Kidney (tissue), 13 donors: ENCODE measurements at regions not wholly inside any gene's neighbourhood (a gene's known extent, or its start where the extent isn't known, plus 50 kb on each side); places are given as distances from the start of the nearest gene placed in this dataset.
"Not testable (repeated sequence)": the region's sequence is repeated elsewhere in the genome, so short reads cannot be mapped to it uniquely, and the experiment has no call there.

Experiments used
- DNase-seq, 5 donors: peaks; one replicate each; pipeline ENCODE4 v3.0.0-alpha.2; 2013 to 2020
- FAIRE-seq: peaks from 2 replicates; lab custom pipeline; 2012; peaks lifted over from hg19 to GRCh38; lab: Jason Lieb, UNC
- H3K27ac ChIP-seq, 2 donors: one replicate each; pipeline ENCODE4 v1.7.0; 2013; ENCODE audit warnings: low read depth in 2 of 2, low read length in 2 of 2, inconsistent platforms in 1 of 2
- H3K27me3 ChIP-seq: one replicate; pipeline ENCODE4 v1.7.1; 2013; ENCODE audit warnings: low read length, inconsistent platforms; ENCODE audit not compliant: control insufficient read depth, insufficient read depth
- H3K36me3 ChIP-seq, 3 donors: one replicate each; pipeline versions ENCODE4 v1.7.0 to v1.7.1; 2013; ENCODE audit warnings: low read length in 3 of 3, control low read depth in 1 of 3, inconsistent platforms in 1 of 3; ENCODE audit not compliant: insufficient read depth in 3 of 3, control insufficient read depth in 2 of 3
- H3K4me1 ChIP-seq, 3 donors: one replicate each; pipeline versions ENCODE4 v1.7.0 to v1.7.1; 2013; ENCODE audit warnings: low read length in 3 of 3, inconsistent platforms in 1 of 3, low read depth in 1 of 3; ENCODE audit not compliant: control insufficient read depth in 2 of 3, insufficient read depth in 2 of 3
- H3K4me3 ChIP-seq, 3 donors: one replicate each; pipeline versions ENCODE4 v1.7.0 to v1.8.1; 2013; ENCODE audit warnings: low read length in 3 of 3, control low read depth in 1 of 3, inconsistent platforms in 1 of 3
- H3K9ac ChIP-seq, 3 donors: one replicate each; pipeline versions ENCODE4 v1.7.0 to v1.7.1; 2013; ENCODE audit warnings: low read length in 3 of 3, control low read depth in 1 of 3, inconsistent platforms in 1 of 3
- H3K9me3 ChIP-seq, 3 donors: one replicate each; pipeline versions ENCODE4 v1.7.0 to v1.7.1; 2013; ENCODE audit warnings: low read length in 3 of 3, control low read depth in 1 of 3, inconsistent platforms in 1 of 3; ENCODE audit not compliant: control insufficient read depth in 2 of 3, insufficient read depth in 1 of 3
- CTCF ChIP-seq: IDR thresholded peaks from 3 replicates; pipeline ENCODE4 v1.5.1; 2012; ENCODE audit warnings: mild to moderate bottlenecking, moderate library complexity, borderline replicate concordance; ENCODE audit not compliant: insufficient read depth; ENCODE audit errors: extremely low read depth
- intact Hi-C: fragments of 100-400 bp; cut with DNase I; formaldehyde crosslinking; loops from one replicate; pipeline ENCODE4 v1.11.1; 2022
- donor health status: control.
- donor health status: control.
- donor health status: control.
- donor health status: control.
- donor health status: control.
- donor health status: DM: yes; HTN: yes; CAD: no.
- donor health status: Normal renal cell carcinoma (clear cell type).

GRCh38 chr2:75998451-75998850 is 287.7 kb upstream of the GCFC2 start:
- no peak overlapping the region for H3K9ac ChIP-seq
- TF ChIP-seq CTCF = no peak
- H3K27ac ChIP-seq = no peak overlapping the region
- H3K36me3 ChIP-seq = no peaks in the 10 kb centered on the region
- no peaks in the 10 kb centered on the region for H3K4me1 ChIP-seq
- DNase-seq = no peak
- peaks cover 0 to 9% (median 2%) of the 10 kb centered on the region in 3 donors for H3K9me3 ChIP-seq
- H3K27me3 ChIP-seq = no peaks in the 10 kb centered on the region
- intact Hi-C loops = no loop called here
- no peak overlapping the region for H3K4me3 ChIP-seq
- FAIRE-seq = no peak

GRCh38 chr2:75994759-75995158 is 284.0 kb upstream of the GCFC2 start:
- peaks cover 0 to 10% (median 4%) of the 10 kb centered on the region in 3 donors for H3K9me3 ChIP-seq
- FAIRE-seq = no peak
- H3K27ac ChIP-seq = no peak overlapping the region
- no peaks in the 10 kb centered on the region for H3K4me1 ChIP-seq
- no peak for TF ChIP-seq CTCF
- H3K27me3 ChIP-seq = no peaks in the 10 kb centered on the region
- H3K9ac ChIP-seq = no peak overlapping the region
- no peak overlapping the region for H3K4me3 ChIP-seq
- DNase-seq = no peak
- intact Hi-C loops = no loop called here
- no peaks in the 10 kb centered on the region for H3K36me3 ChIP-seq

GRCh38 chr2:75988622-75989021 is 277.9 kb upstream of the GCFC2 start:
- H3K4me3 ChIP-seq, H3K4me1 ChIP-seq, H3K27ac ChIP-seq, H3K36me3 ChIP-seq, intact Hi-C loops, H3K9ac ChIP-seq, H3K27me3 ChIP-seq, H3K9me3 ChIP-seq, FAIRE-seq, DNase-seq: not testable (repeated sequence)

- no peak overlapping the region for H3K27ac ChIP-seq
- no peak for TF ChIP-seq CTCF
- DNase-seq (no peak), FAIRE-seq (no peak)
- intact Hi-C loops = no loop called here
- H3K27me3 ChIP-seq = no peaks in the 10 kb centered on the region
- no peak overlapping the region for H3K4me3 ChIP-seq
- H3K9me3 ChIP-seq = peaks cover 0 to 2% (median 0%) of the 10 kb centered on the region in 3 donors
- no peaks in the 10 kb centered on the region for H3K4me1 ChIP-seq
- no peak overlapping the region for H3K9ac ChIP-seq
- H3K36me3 ChIP-seq = no peaks in the 10 kb centered on the region
Observed at GRCh38 chr2:75986617-75987016, 275.9 kb upstream of the GCFC2 start.
